Colonic mucosa (tissue), 4 donors: ENCODE measurements at regions not wholly inside any gene's neighbourhood (a gene's known extent, or its start where the extent isn't known, plus 50 kb on each side); places are given as distances from the start of the nearest gene placed in this dataset.
A peak's percentile ranks its signal among the peaks of the same experiment; 100 is the strongest.

ENCODE experiments used
- DNase-seq: peaks from one replicate; pipeline ENCODE4 v3.0.0-alpha.2; 2020
- H3K27ac ChIP-seq: fragments of 200-600 bp; one replicate; pipeline ENCODE4 v1.8.0; 2021
- H3K27me3 ChIP-seq: fragments of 200-600 bp; one replicate; pipeline ENCODE4 v1.8.0; 2021
- H3K36me3 ChIP-seq: fragments of 200-600 bp; one replicate; pipeline ENCODE4 v1.8.0; 2021
- H3K4me1 ChIP-seq: fragments of 200-600 bp; one replicate; pipeline ENCODE4 v1.8.0; 2021; ENCODE audit warnings: mild to moderate bottlenecking
- H3K4me3 ChIP-seq: fragments of 200-600 bp; one replicate; pipeline ENCODE4 v1.8.0; 2021
- H3K9ac ChIP-seq, 2 donors: one replicate each; pipeline ENCODE4 v1.7.0; 2013; ENCODE audit warnings: control low read depth in 2 of 2, low read depth in 2 of 2, low read length in 2 of 2
- H3K9me3 ChIP-seq: fragments of 200-600 bp; one replicate; pipeline ENCODE4 v1.8.0; 2021
- intact Hi-C: fragments of 100-400 bp; cut with DNase I; formaldehyde crosslinking; loops from one replicate; pipeline ENCODE4 v1.14.1; 2022
- TF ChIP-seq, protein P1 (sequence below): fragments of 200-600 bp; IDR thresholded peaks from one replicate; pipeline ENCODE4 v1.8.0; 2022; ENCODE audit warnings: antibody characterized with exemption, mild to moderate bottlenecking
- donor health status: healthy.
- donor health status: DM: no; HTN: no; CAD: no.
- donor health status: DM: no; HTN: no; CAD: no.

DNA sequence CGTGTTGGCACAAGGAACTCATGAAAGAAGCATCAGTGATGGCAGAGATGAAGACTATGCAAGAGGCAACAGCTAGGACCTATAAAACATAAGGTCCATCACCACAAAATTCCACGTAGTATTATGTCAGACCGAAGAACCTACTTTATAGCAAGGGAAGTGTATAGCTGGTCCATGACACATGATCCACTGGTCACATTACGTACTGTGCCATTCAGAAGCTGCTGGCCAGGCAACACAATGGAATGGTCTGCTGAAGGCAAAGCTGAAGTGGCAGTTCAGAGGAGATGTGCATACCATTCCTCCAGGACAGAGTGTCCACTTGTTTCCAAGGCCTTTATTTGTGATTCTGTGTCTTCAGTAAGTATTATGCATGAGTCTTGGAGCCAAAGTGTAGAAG lies 215.5 kb upstream of the UGT8 start:
- no peaks in the 10 kb centered on the region for H3K4me1 ChIP-seq
- no peaks in the 10 kb centered on the region for H3K36me3 ChIP-seq
- TF ChIP-seq, protein P1, sequence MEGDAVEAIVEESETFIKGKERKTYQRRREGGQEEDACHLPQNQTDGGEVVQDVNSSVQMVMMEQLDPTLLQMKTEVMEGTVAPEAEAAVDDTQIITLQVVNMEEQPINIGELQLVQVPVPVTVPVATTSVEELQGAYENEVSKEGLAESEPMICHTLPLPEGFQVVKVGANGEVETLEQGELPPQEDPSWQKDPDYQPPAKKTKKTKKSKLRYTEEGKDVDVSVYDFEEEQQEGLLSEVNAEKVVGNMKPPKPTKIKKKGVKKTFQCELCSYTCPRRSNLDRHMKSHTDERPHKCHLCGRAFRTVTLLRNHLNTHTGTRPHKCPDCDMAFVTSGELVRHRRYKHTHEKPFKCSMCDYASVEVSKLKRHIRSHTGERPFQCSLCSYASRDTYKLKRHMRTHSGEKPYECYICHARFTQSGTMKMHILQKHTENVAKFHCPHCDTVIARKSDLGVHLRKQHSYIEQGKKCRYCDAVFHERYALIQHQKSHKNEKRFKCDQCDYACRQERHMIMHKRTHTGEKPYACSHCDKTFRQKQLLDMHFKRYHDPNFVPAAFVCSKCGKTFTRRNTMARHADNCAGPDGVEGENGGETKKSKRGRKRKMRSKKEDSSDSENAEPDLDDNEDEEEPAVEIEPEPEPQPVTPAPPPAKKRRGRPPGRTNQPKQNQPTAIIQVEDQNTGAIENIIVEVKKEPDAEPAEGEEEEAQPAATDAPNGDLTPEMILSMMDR: no peak
- no peak overlapping the region for H3K27ac ChIP-seq
- H3K27me3 ChIP-seq: no peaks in the 10 kb centered on the region
- H3K9ac ChIP-seq: no peak overlapping the region
- DNase-seq: no peak
- H3K9me3 ChIP-seq: no peaks in the 10 kb centered on the region
- no peak overlapping the region for H3K4me3 ChIP-seq
- intact Hi-C loops: loop anchor here (10.0 kb wide), 1 partner anchor 598 kb away; no protein-coding TSS in a partner anchor

DNA sequence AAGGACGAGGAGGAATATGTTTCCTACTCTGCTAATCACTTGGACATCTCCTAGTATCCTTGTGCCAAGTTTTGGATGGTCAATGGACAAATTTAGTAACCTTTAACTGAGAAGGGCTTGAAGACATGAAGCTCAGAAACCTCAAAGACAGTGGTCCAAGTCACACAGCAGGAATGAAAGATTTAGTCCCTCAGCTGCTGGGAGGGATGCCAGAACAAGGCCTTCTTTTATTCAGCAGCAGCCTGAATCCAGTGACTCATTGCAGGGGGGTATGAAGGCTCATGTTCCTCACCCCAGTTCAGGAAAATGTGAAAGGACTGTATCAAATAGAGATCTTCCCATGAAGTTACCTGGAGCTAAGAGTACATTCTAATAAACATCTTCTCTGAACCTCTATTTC lies 214.9 kb upstream of the UGT8 start:
- H3K4me1 ChIP-seq: no peaks in the 10 kb centered on the region
- no peak overlapping the region for H3K9ac ChIP-seq
- no peak for DNase-seq
- intact Hi-C loops: loop anchor here (10.0 kb wide), 1 partner anchor 599 kb away; no protein-coding TSS in a partner anchor
- H3K27me3 ChIP-seq: no peaks in the 10 kb centered on the region
- no peaks in the 10 kb centered on the region for H3K36me3 ChIP-seq
- H3K4me3 ChIP-seq: no peak overlapping the region
- no peaks in the 10 kb centered on the region for H3K9me3 ChIP-seq
- H3K27ac ChIP-seq: no peak overlapping the region
- TF ChIP-seq, protein P1: no peak

DNA sequence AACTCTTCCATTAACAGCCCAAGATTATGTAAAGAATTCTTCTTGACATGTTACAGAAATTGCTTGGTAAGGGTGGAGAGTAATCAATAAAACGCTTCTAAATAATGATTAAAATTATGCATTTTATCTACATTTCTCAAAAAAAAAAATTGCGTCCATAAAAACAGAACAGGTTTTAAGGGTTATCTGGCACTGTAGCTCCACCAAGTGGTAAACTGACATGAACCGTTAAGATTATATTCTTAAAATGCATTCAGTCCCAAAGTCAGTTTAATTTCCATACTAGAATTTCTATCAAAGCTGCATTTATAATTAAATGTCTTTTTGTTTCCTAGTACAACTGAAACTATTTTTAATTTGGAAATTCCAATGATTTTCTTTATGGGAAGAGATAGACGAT lies 214.0 kb upstream of the UGT8 start:
- no peak overlapping the region for H3K27ac ChIP-seq
- H3K4me3 ChIP-seq: no peak overlapping the region
- no peaks in the 10 kb centered on the region for H3K36me3 ChIP-seq
- TF ChIP-seq, protein P1: peak; percentile 20
- no peak for DNase-seq
- intact Hi-C loops: loop anchor here (5.0 to 10.0 kb wide), 2 partner anchors 273 to 600 kb away; no protein-coding TSS in a partner anchor
- H3K9ac ChIP-seq: no peak overlapping the region
- no peaks in the 10 kb centered on the region for H3K9me3 ChIP-seq
- H3K4me1 ChIP-seq: no peaks in the 10 kb centered on the region
- no peaks in the 10 kb centered on the region for H3K27me3 ChIP-seq

DNA sequence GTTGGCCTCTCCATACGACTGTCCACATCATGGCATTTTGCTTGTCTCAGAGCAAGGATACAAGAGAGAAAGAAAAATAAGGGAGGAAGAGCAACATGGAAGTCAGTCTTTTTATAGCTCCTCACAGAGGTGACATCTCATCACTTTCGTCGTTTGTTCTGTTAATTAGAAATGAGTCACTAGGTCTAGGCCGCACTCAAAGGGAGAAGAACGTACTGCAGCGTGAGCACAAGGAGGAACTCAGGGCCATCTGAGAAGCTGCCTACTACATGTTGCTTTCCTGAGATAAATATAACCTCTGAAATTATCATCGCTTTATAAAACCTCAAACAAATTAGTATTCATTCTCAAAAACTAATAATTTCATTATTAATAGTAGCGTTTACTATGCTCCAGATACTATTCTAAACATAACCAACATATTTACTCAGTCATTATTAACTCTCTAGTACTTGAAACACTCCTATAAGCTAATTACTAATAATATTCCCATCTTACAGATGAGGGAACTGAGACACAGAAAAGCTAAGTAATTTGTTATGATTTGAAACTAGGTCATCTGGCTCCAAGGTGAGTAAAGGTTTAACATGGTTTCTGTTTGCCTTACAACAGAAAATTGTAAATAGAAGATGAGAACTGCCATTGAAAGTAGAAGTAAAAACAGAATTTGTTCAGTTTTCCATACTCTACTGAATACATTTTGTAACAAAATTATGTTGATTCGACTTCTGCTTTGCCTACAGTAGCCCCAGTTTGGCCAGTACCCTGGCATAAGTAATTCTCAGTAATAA lies 213.2 kb upstream of the UGT8 start:
- TF ChIP-seq, protein P1: no peak
- no peaks in the 10 kb centered on the region for H3K27me3 ChIP-seq
- H3K9me3 ChIP-seq: no peaks in the 10 kb centered on the region
- no peak for DNase-seq
- intact Hi-C loops: loop anchor here (5.0 to 10.0 kb wide), 2 partner anchors 272 to 601 kb away; no protein-coding TSS in a partner anchor
- H3K36me3 ChIP-seq: no peaks in the 10 kb centered on the region
- H3K4me1 ChIP-seq: no peaks in the 10 kb centered on the region
- no peak overlapping the region for H3K9ac ChIP-seq
- H3K27ac ChIP-seq: no peak overlapping the region
- H3K4me3 ChIP-seq: no peak overlapping the region

DNA sequence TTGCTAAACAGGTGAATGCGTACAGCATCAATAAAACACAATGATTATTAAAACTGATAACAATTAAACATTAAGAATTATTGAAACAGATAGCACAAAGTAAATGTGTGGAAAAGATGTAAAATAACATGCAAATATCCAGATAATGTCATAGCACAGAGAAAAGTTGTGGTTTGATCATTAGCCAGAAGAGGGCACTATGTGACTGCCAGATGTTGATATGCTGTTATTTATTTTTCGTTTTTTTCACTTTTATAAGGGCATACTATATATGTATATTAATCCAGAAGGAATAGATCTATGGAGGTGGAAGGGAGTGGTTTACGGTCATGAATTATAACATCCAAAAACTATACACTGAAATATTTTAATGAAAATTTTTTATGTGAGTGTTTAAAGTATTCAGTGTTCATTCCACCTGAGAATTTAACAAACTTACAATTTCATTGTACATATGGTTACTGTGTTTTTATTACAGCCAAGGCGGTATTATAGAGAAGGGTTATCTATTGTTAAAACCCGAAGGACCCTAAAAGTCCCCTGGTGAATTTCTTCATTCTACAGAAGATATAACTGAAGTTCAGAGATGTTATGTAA lies 211.9 kb upstream of the UGT8 start:
- TF ChIP-seq, protein P1: peak; percentile 45
- H3K36me3 ChIP-seq: no peaks in the 10 kb centered on the region
- no peaks in the 10 kb centered on the region for H3K9me3 ChIP-seq
- intact Hi-C loops: loop anchor here (2.0 to 10.0 kb wide), 3 partner anchors 271 to 602 kb away; no protein-coding TSS in a partner anchor
- no peak overlapping the region for H3K9ac ChIP-seq
- no peak overlapping the region for H3K4me3 ChIP-seq
- H3K27ac ChIP-seq: no peak overlapping the region
- H3K27me3 ChIP-seq: no peaks in the 10 kb centered on the region
- H3K4me1 ChIP-seq: no peaks in the 10 kb centered on the region
- no peak for DNase-seq
